H9 (cell line): ENCODE measurements at regions not wholly inside any gene's neighbourhood (a gene's known extent, or its start where the extent isn't known, plus 50 kb on each side); places are given as distances from the start of the nearest gene placed in this dataset.
"Not testable (repeated sequence)": the region's sequence is repeated elsewhere in the genome, so short reads cannot be mapped to it uniquely, and the experiment has no call there.

Experiments
- DNase-seq: peaks from one replicate; pipeline ENCODE4 v3.0.0-alpha.2; 2017
- H2AFZ ChIP-seq: one replicate; pipeline ENCODE4 v1.6.1; 2013; ENCODE audit warnings: mild to moderate bottlenecking, low read length, control low read depth, moderate library complexity
- H2AK5ac ChIP-seq: 2 replicates; pipeline ENCODE4 v1.6.1; 2013; ENCODE audit warnings: low read length, control low read depth, mixed read lengths; ENCODE audit not compliant: insufficient read length
- H2BK120ac ChIP-seq: one replicate; pipeline ENCODE4 v1.6.1; 2013; ENCODE audit warnings: low read depth, mild to moderate bottlenecking, low read length, control low read depth, inconsistent platforms; ENCODE audit not compliant: poor library complexity, severe bottlenecking
- H2BK12ac ChIP-seq: 2 replicates; pipeline ENCODE4 v1.6.1; 2013; ENCODE audit warnings: low read length, control low read depth, mixed read lengths, low read depth; ENCODE audit not compliant: insufficient read length
- H2BK15ac ChIP-seq: 2 replicates; pipeline ENCODE4 v1.6.1; 2013; ENCODE audit warnings: low read depth, low read length, control low read depth
- H2BK20ac ChIP-seq: one replicate; pipeline ENCODE4 v1.6.1; 2013; ENCODE audit warnings: low read depth, mild to moderate bottlenecking, low read length, control low read depth, inconsistent platforms; ENCODE audit not compliant: poor library complexity, severe bottlenecking
- H2BK5ac ChIP-seq: 2 replicates; pipeline ENCODE4 v1.6.1; 2013; ENCODE audit warnings: low read length, control low read depth, mixed read lengths; ENCODE audit not compliant: insufficient read length
- H3K14ac ChIP-seq: 2 replicates; pipeline ENCODE4 v1.6.1; 2013; ENCODE audit warnings: low read length, control low read depth; ENCODE audit not compliant: insufficient read depth
- H3K18ac ChIP-seq: 2 replicates; pipeline ENCODE4 v1.6.1; 2013; ENCODE audit warnings: low read depth, mild to moderate bottlenecking, mixed read lengths, low read length, control low read depth; ENCODE audit not compliant: insufficient read length
- H3K23ac ChIP-seq: 2 replicates; pipeline ENCODE4 v1.6.1; 2013; ENCODE audit warnings: low read length, control low read depth, mixed read lengths, low read depth; ENCODE audit not compliant: insufficient read length
- H3K23me2 ChIP-seq: 2 replicates; pipeline ENCODE4 v1.6.1; 2013; ENCODE audit warnings: low read depth, mild to moderate bottlenecking, mixed read lengths, low read length, control low read depth; ENCODE audit not compliant: insufficient read length, poor library complexity, severe bottlenecking
- H3K27ac ChIP-seq: 2 replicates; pipeline ENCODE4 v1.5.1; 2013; ENCODE audit warnings: low read length, control low read depth, mixed read lengths, low read depth; ENCODE audit not compliant: insufficient read length
- H3K27me3 ChIP-seq: 2 replicates; pipeline ENCODE4 v1.6.1; 2013; ENCODE audit warnings: low read length, control low read depth, inconsistent platforms; ENCODE audit not compliant: insufficient read depth
- H3K4ac ChIP-seq: 2 replicates; pipeline ENCODE4 v1.6.1; 2013; ENCODE audit warnings: low read depth, mild to moderate bottlenecking, control low read depth, inconsistent platforms, low read length, moderate library complexity
- H3K4me1 ChIP-seq: 2 replicates; pipeline ENCODE4 v1.6.1; 2013; ENCODE audit warnings: low read length, control low read depth, inconsistent platforms; ENCODE audit not compliant: insufficient read depth
- H3K4me2 ChIP-seq: 2 replicates; pipeline ENCODE4 v1.6.1; 2013; ENCODE audit warnings: low read length, control low read depth, mixed read lengths; ENCODE audit not compliant: insufficient read length, insufficient read depth
- H3K56ac ChIP-seq: 2 replicates; pipeline ENCODE4 v1.6.1; 2013; ENCODE audit warnings: low read depth, mild to moderate bottlenecking, mixed read lengths, low read length, control low read depth; ENCODE audit not compliant: insufficient read length
- H3K79me1 ChIP-seq: 2 replicates; pipeline ENCODE4 v1.6.1; 2013; ENCODE audit warnings: low read depth, mild to moderate bottlenecking, moderate library complexity, low read length, control low read depth, inconsistent platforms; ENCODE audit not compliant: insufficient read depth, poor library complexity, severe bottlenecking
- H3K79me2 ChIP-seq: 2 replicates; pipeline ENCODE4 v1.6.1; 2013; ENCODE audit warnings: low read length, control low read depth, inconsistent platforms; ENCODE audit not compliant: insufficient read depth
- H3K9ac ChIP-seq: 2 replicates; pipeline ENCODE4 v1.6.1; 2013; ENCODE audit warnings: low read length, control low read depth, mixed read lengths; ENCODE audit not compliant: insufficient read length; ENCODE audit errors: extremely low read depth
- H3K9me3 ChIP-seq: one replicate; pipeline ENCODE4 v1.6.1; 2013; ENCODE audit warnings: low read depth, low read length, inconsistent platforms; ENCODE audit not compliant: control insufficient read depth
- H3T11ph ChIP-seq: one replicate; pipeline ENCODE4 v1.6.1; 2013; ENCODE audit warnings: mild to moderate bottlenecking, low read length, control low read depth, inconsistent platforms
- H4K20me1 ChIP-seq: one replicate; pipeline ENCODE4 v1.6.1; 2013; ENCODE audit not compliant: control insufficient read depth, insufficient read length, insufficient read depth
- H4K5ac ChIP-seq: 2 replicates; pipeline ENCODE4 v1.6.1; 2013; ENCODE audit warnings: low read depth, mild to moderate bottlenecking, mixed read lengths, low read length, control low read depth; ENCODE audit not compliant: insufficient read length
- H4K8ac ChIP-seq: replicated peaks from 2 replicates; pipeline ENCODE4 v1.6.1; 2013; ENCODE audit warnings: low read length, control low read depth, mixed read lengths, low read depth; ENCODE audit not compliant: insufficient read length
- H4K91ac ChIP-seq: 2 replicates; pipeline ENCODE4 v1.6.1; 2013; ENCODE audit warnings: low read depth, mild to moderate bottlenecking, moderate library complexity, mixed read lengths, low read length, control low read depth; ENCODE audit not compliant: insufficient read length
- H3K27ac Mint-ChIP-seq, 3 experiments: 2 replicates in 2 of 3; 3 replicates in 1 of 3; pipeline ENCODE4 v1.8.0; 2020 to 2021; ENCODE audit warnings: mixed read lengths in 3 of 3, mild to moderate bottlenecking in 1 of 3, moderate library complexity in 1 of 3
- H3K27me3 Mint-ChIP-seq: 2 replicates; pipeline ENCODE4 v1.8.0; 2021; ENCODE audit warnings: low read depth, mild to moderate bottlenecking, moderate library complexity, mixed read lengths
- H3K36me3 Mint-ChIP-seq, 3 experiments: 2 replicates in 2 of 3; 3 replicates in 1 of 3; pipeline ENCODE4 v1.8.0; 2020 to 2021; ENCODE audit warnings: low read depth in 3 of 3, mixed read lengths in 3 of 3; ENCODE audit not compliant: insufficient read depth in 1 of 3
- H3K4me1 Mint-ChIP-seq, 2 experiments: 2 replicates each; pipeline ENCODE4 v1.8.0; 2020; ENCODE audit warnings: mixed read lengths in 2 of 2
- H3K4me3 Mint-ChIP-seq, 2 experiments: 2 replicates in 1 of 2; 3 replicates in 1 of 2; pipeline ENCODE4 v1.8.0; 2020 to 2021; ENCODE audit warnings: mild to moderate bottlenecking in 2 of 2, mixed read lengths in 2 of 2, moderate library complexity in 1 of 2
- H3K9me3 Mint-ChIP-seq, 2 experiments: 2 replicates in 1 of 2; 3 replicates in 1 of 2; pipeline ENCODE4 v1.8.0; 2020; ENCODE audit warnings: mild to moderate bottlenecking in 2 of 2, mixed read lengths in 2 of 2, moderate library complexity in 1 of 2
- WGBS: extraction: QIAGEN DNeasy Blood & Tissue Kit; methylation state at CpG from one replicate; pipeline ENCODE4 v1.1.7; 2013; ENCODE audit warnings: missing lambda C conversion rate, low lambda C conversion rate, mixed read lengths; ENCODE audit not compliant: insufficient read length; ENCODE audit errors: extremely low coverage; 5-methylcytosine and 5-hydroxymethylcytosine counted together
- TF ChIP-seq, protein P1 (sequence below): fragments of 200-600 bp; sonication (generic); conservative IDR thresholded peaks from 3 replicates; pipeline ENCODE4 v1.8.0; 2021; ENCODE audit warnings: antibody characterized with exemption, mild to moderate bottlenecking

- H3K27me3 Mint-ChIP-seq = peaks cover 5% of the 10 kb centered on the region
- H4K91ac ChIP-seq = no peak overlapping the region
These were observed 279.3 kb downstream of the TSN start for GRCh38 chr2:122034777-122035176.

GRCh38 chr2:122038816-122039215 is 283.4 kb downstream of the TSN start:
- not testable (repeated sequence) for H3K79me2 ChIP-seq, H4K5ac ChIP-seq, H3K23ac ChIP-seq, H2BK12ac ChIP-seq, H4K8ac ChIP-seq, H3K4me2 ChIP-seq, H3K23me2 ChIP-seq, H3K27ac Mint-ChIP-seq, H2AK5ac ChIP-seq, H3T11ph ChIP-seq, H3K4ac ChIP-seq, H2BK20ac ChIP-seq, H2AFZ ChIP-seq, H3K36me3 Mint-ChIP-seq, H3K56ac ChIP-seq, H4K91ac ChIP-seq, H3K27me3 Mint-ChIP-seq, H3K27me3 ChIP-seq, H2BK15ac ChIP-seq, H3K9me3 ChIP-seq, H3K27ac ChIP-seq, H3K9me3 Mint-ChIP-seq, H3K14ac ChIP-seq, H3K79me1 ChIP-seq, DNase-seq, H3K9ac ChIP-seq, H2BK5ac ChIP-seq, H3K18ac ChIP-seq, H4K20me1 ChIP-seq, H3K4me3 Mint-ChIP-seq, H3K4me1 ChIP-seq, H2BK120ac ChIP-seq
- no CpG with 5 or more reads among the region's 4 CpGs for WGBS
- peaks cover 14 to 16% of the 10 kb centered on the region in 2 experiments for H3K4me1 Mint-ChIP-seq

More at GRCh38 chr2:122034777-122035176, 279.3 kb downstream of the TSN start:
- Histone ChIP-seq H2AFZ (no peak overlapping the region), H3T11ph (no peak overlapping the region), H3K14ac (no peak overlapping the region), H3K79me1 (no peaks in the 10 kb centered on the region), H2BK5ac (no peak overlapping the region), H2BK15ac (no peak overlapping the region), H3K23ac (no peak overlapping the region), H4K20me1 (no peaks in the 10 kb centered on the region), H2AK5ac (no peak overlapping the region), H4K5ac (no peak overlapping the region), H3K4me1 (peaks cover 5% of the 10 kb centered on the region; the same call in 1 of the 2 replicates), H2BK120ac (no peak overlapping the region), H2BK12ac (no peak overlapping the region), H3K79me2 (no peaks in the 10 kb centered on the region), H3K9me3 (no peaks in the 10 kb centered on the region), H3K4me2 (no peak overlapping the region), H3K27ac (no peak overlapping the region), H4K8ac (no peak overlapping the region), H2BK20ac (no peak overlapping the region), H3K27me3 (no peaks in the 10 kb centered on the region), H3K4ac (no peak overlapping the region), H3K56ac (no peak overlapping the region), H3K23me2 (no peaks in the 10 kb centered on the region), H3K9ac (no peak overlapping the region), H3K18ac (no peak overlapping the region)
- no peak overlapping the region for H3K4me3 Mint-ChIP-seq
- peaks cover 31 to 37% of the 10 kb centered on the region in 2 experiments for H3K4me1 Mint-ChIP-seq
- TF ChIP-seq, protein P1, sequence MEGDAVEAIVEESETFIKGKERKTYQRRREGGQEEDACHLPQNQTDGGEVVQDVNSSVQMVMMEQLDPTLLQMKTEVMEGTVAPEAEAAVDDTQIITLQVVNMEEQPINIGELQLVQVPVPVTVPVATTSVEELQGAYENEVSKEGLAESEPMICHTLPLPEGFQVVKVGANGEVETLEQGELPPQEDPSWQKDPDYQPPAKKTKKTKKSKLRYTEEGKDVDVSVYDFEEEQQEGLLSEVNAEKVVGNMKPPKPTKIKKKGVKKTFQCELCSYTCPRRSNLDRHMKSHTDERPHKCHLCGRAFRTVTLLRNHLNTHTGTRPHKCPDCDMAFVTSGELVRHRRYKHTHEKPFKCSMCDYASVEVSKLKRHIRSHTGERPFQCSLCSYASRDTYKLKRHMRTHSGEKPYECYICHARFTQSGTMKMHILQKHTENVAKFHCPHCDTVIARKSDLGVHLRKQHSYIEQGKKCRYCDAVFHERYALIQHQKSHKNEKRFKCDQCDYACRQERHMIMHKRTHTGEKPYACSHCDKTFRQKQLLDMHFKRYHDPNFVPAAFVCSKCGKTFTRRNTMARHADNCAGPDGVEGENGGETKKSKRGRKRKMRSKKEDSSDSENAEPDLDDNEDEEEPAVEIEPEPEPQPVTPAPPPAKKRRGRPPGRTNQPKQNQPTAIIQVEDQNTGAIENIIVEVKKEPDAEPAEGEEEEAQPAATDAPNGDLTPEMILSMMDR = no peak
- no peak for DNase-seq
- no CpG with 5 or more reads among the region's 4 CpGs for WGBS
- no peak overlapping the region for H3K27ac Mint-ChIP-seq
- no peaks in the 10 kb centered on the region; a peak in 1 of 7 replicates for H3K36me3 Mint-ChIP-seq
- H3K9me3 Mint-ChIP-seq = peaks cover 0 to 9% of the 10 kb centered on the region in 2 experiments; a peak in 2 of 5 replicates
